ENCODE measurements at regions not wholly inside any gene's neighbourhood (a gene's known extent, or its start where the extent isn't known, plus 50 kb on each side); places are given as distances from the start of the nearest gene placed in this dataset.
"Not testable (repeated sequence)": the region's sequence is repeated elsewhere in the genome, so short reads cannot be mapped to it uniquely, and the experiment has no call there.

DNA sequence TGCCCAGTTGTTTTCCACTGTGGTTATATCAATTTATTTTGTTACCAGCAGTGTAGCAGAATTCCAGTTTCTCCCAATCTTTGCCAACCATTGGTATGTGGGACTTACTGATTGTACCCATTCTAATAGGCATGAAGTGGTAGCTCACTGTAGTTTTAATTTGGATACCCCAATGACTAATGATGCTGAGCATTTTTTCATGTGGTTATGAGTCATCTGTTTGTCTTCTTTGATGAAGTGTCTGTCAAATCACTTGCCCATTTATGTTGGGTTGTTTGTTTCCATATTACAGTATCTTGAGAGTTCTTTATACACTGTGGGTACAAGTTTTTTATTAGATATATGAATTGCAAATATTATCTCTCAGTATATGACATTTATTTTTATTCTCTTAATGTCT is 644.3 kb downstream of the NR2F2 start:
- no peak for DNase-seq
- no peak for ATAC-seq
- in situ Hi-C loops (cut with MboI; ENCODE audit: low sequenced_read_pairs in 4 of 4) (no loop called here), intact Hi-C loops (cut with DNase I; ENCODE audit: low total_unique reads) (no loop called here)
- Histone ChIP-seq H3K4me3 (no peak overlapping the region), H3K27me3 (no peaks in the 10 kb centered on the region), H3K4me1 (no peaks in the 10 kb centered on the region), H3K36me3 (no peaks in the 10 kb centered on the region), H3K9me3 (no peaks in the 10 kb centered on the region), H3K27ac (no peak overlapping the region)
- TF ChIP-seq, protein P1, sequence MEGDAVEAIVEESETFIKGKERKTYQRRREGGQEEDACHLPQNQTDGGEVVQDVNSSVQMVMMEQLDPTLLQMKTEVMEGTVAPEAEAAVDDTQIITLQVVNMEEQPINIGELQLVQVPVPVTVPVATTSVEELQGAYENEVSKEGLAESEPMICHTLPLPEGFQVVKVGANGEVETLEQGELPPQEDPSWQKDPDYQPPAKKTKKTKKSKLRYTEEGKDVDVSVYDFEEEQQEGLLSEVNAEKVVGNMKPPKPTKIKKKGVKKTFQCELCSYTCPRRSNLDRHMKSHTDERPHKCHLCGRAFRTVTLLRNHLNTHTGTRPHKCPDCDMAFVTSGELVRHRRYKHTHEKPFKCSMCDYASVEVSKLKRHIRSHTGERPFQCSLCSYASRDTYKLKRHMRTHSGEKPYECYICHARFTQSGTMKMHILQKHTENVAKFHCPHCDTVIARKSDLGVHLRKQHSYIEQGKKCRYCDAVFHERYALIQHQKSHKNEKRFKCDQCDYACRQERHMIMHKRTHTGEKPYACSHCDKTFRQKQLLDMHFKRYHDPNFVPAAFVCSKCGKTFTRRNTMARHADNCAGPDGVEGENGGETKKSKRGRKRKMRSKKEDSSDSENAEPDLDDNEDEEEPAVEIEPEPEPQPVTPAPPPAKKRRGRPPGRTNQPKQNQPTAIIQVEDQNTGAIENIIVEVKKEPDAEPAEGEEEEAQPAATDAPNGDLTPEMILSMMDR (IDR thresholded peaks at IDR 0.05 in 4 of 5, conservative IDR thresholded peaks at IDR 0.05 in 1 of 5), result no peak
- TF ChIP-seq POLR2A (IDR thresholded peaks at IDR 0.05), result no peak

DNA sequence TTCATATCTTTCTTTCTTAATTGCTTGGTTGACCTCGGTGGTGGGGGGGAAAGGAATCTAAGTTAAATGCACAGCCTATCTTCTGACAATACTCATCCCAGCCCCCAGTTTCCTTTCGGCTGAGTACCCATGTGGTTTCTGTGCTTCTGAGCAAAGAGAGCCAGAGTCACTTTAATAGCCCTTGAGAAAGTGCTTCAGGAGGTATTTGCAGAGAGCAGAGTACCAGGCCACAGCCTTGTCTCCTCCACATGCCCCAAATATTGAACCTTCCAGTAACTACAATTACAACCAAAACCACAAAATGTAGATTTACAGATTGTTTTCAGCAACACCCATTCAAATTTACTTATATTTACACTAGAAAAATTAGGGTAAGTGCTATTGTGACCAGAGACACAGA is 647.4 kb downstream of the NR2F2 start:
- Histone ChIP-seq H3K36me3 (no peaks in the 10 kb centered on the region), H3K27me3 (no peaks in the 10 kb centered on the region), H3K4me1 (no peaks in the 10 kb centered on the region), H3K27ac (no peak overlapping the region), H3K4me3 (no peak overlapping the region), H3K9me3 (no peaks in the 10 kb centered on the region)
- ATAC-seq (no peak), DNase-seq (no peak)
- TF ChIP-seq POLR2A (IDR thresholded peaks at IDR 0.05), result no peak
- TF ChIP-seq, protein P1 (IDR thresholded peaks at IDR 0.05 in 4 of 5, conservative IDR thresholded peaks at IDR 0.05 in 1 of 5), result no peak
- intact Hi-C loops (cut with DNase I; ENCODE audit: low total_unique reads), result no loop called here
- in situ Hi-C loops (cut with MboI; ENCODE audit: low sequenced_read_pairs in 4 of 4), result no loop called here

DNA sequence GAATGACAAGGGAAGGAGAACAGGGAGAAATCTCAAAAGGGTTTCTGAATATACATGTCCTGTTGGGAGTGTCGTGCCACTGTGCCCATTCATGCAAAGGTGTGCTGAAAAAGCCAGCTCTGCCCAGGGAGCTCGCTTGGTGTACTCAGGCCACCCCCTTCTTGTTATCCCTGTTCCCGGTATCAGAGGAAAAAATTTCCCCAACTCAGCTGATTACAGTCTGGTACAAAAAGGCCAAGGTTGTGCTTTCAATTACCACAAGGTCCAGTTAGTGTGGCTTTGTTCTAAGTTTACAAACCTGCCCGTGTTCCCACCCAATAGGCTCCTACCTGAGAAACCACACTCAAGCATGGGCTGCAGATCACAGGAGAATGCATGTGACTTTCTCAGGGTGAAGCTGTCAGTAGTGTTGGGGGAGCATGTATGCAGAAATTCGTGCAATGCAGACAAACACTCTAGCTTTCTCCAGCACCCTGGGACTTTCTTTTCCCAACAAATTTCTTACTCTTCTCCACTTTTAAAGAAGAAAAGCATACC is 648.5 kb downstream of the NR2F2 start:
- TF ChIP-seq, protein P1 (IDR thresholded peaks at IDR 0.05 in 4 of 5, conservative IDR thresholded peaks at IDR 0.05 in 1 of 5), result no peak
- TF ChIP-seq POLR2A (IDR thresholded peaks at IDR 0.05), result no peak
- DNase-seq, result no peak
- H3K36me3 ChIP-seq, result no peaks in the 10 kb centered on the region
- H3K4me1 ChIP-seq, result no peaks in the 10 kb centered on the region
- no peak overlapping the region for H3K4me3 ChIP-seq
- in situ Hi-C loops (cut with MboI; ENCODE audit: low sequenced_read_pairs in 4 of 4) (no loop called here), intact Hi-C loops (cut with DNase I; ENCODE audit: low total_unique reads) (no loop called here)
- no peak for ATAC-seq
- no peaks in the 10 kb centered on the region for H3K27me3 ChIP-seq
- no peak overlapping the region for H3K27ac ChIP-seq
- H3K9me3 ChIP-seq, result no peaks in the 10 kb centered on the region

DNA sequence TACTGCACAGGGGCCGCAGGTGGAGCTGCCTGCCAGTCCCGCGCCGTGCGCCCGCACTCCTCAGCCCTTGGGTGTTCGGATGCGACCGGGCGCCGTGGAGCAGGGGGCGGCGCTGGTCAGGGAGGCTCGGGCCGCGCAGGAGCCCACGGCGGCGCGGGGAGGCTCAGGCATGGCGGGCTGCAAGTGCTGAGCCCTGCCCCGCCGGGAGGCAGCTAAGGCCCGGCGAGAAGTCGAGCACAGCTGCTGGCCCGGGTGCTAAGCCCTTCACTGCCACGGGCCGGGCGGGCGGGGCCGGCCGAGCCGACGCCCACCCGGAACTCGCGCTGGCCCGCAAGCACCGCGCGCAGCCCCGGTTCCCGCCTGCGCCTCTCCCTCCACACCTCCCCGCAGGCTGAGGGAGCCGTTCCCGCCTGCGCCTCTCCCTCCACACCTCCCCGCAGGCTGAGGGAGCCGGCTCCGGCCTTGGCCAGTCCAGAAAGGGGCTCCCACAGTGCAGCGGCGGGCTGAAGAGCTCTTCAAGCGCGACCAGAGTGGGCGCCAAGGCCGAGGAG is 653.7 kb downstream of the NR2F2 start:
- H3K27me3 ChIP-seq; H3K4me3 ChIP-seq; H3K27ac ChIP-seq; H3K4me1 ChIP-seq; H3K36me3 ChIP-seq; in situ Hi-C loops (cut with MboI; ENCODE audit: low sequenced_read_pairs in 4 of 4); ATAC-seq; DNase-seq; intact Hi-C loops (cut with DNase I; ENCODE audit: low total_unique reads): not testable (repeated sequence)
- peaks cover 0 to 10% (median 0%) of the 10 kb centered on the region in 3 donors for H3K9me3 ChIP-seq

DNA sequence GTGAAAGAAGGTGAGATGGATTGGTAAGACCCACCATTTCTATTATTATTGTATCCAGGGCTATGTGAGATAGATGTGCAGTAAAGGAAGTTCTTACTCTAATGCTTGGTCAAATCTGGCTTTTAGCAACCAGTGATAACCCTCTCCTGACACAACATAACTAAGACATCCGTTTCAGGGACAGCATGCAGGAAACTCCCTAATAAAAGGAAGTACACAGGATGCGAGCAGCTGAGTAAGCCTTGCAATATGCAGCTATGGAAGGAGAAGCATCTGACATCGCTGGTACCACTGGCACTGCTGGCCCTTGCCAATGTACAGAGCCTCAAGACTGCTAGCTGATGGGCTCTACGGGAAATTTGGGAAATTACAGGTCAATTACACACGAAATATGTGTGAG is 662.3 kb downstream of the NR2F2 start:
- TF ChIP-seq, protein P1 (IDR thresholded peaks at IDR 0.05 in 4 of 5, conservative IDR thresholded peaks at IDR 0.05 in 1 of 5), result no peak
- no peak for TF ChIP-seq POLR2A (IDR thresholded peaks at IDR 0.05)
- H3K27ac ChIP-seq, result no peak overlapping the region
- intact Hi-C loops (cut with DNase I; ENCODE audit: low total_unique reads), result no loop called here
- H3K36me3 ChIP-seq, result no peaks in the 10 kb centered on the region
- in situ Hi-C loops (cut with MboI; ENCODE audit: low sequenced_read_pairs in 4 of 4), result no loop called here
- no peak for ATAC-seq
- H3K27me3 ChIP-seq, result no peaks in the 10 kb centered on the region
- H3K9me3 ChIP-seq, result peaks cover 0 to 8% (median 0%) of the 10 kb centered on the region in 3 donors
- no peaks in the 10 kb centered on the region for H3K4me1 ChIP-seq
- H3K4me3 ChIP-seq, result no peak overlapping the region
- DNase-seq, result no peak

Measured in gastrocnemius medialis (tissue), 4 donors.